ENCODE measurements at regions not wholly inside any gene's neighbourhood (a gene's known extent, or its start where the extent isn't known, plus 50 kb on each side); places are given as distances from the start of the nearest gene placed in this dataset.
"Not testable (repeated sequence)": the region's sequence is repeated elsewhere in the genome, so short reads cannot be mapped to it uniquely, and the experiment has no call there.

DNA sequence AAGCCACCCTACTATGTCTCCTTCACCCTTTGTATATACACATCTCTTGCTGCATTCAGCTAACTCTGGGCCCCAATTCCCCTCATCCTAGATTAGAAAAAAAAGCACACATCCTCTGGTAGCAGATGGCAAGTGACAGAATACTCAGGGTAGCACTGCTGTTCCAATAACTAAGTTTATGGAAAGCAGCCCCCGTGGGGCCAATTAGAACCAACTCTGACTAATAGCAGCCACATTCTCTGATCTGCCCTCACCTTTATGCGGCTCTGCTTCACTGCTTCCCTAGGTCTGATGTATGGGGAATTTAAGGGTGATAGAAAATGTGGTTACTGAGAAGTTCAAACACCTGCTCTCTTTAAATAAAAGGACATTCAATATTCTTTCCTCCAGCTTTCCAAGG, 74.9 kb upstream of the SETMAR start:
- DNase-seq, result no peak

DNA sequence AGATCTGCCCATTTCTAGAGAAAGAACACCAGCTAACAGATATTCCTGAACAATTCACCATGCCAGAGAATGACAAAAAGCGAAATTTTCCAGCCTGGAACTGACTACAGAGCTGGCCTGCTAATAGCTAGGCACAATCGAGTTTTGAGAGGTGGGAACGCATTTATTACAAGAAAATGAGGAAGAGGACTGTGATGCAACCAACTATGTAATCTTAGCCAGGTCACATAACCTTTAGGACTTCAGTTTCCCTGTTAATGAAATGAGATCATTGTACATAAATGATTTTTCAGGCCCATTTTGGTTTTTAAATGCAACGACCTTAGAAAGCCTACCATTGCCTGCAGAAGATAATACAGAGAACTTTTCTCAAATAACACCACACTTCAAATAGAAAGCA, 72.1 kb upstream of the SETMAR start:
- no peak for DNase-seq

DNA sequence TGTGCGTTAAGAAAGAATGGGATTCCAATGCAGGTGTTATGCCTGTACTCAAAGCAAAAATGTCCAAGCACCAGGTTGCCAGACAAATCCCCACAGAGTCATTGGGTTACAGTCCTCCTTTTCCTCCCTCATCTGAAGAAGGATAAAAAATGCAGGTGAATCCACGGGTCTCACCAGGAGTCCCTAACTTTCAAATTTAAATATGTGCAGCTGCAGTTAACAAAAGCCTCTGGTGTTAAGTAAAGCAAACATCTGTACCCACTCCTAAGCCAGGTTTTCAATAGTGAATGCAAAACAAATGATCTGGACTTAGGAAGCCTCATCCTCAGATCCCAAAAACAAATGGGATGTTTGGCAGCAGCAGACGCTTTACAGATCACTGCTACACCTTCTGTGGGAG, 70.4 kb upstream of the SETMAR start:
- no peak for DNase-seq

DNA sequence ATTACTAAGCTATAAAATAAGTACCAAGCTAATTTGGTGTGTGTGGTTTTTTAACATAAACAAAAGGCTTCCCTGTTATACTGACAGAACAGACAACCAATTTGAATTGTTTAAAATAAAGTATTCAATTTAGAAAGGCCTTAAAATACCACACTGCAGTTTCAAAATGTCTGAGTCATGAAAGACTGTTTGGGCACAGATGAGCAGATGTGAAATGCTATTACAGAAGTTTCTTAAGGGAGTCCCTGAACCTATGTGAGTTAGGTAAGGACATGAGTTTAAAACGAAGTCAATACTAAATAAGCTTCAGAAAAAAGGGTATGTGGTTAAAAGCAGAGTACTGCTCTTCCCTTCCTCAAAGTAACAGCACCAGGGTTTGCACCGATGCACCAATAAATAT, 69.7 kb upstream of the SETMAR start:
- no peak for DNase-seq

DNA sequence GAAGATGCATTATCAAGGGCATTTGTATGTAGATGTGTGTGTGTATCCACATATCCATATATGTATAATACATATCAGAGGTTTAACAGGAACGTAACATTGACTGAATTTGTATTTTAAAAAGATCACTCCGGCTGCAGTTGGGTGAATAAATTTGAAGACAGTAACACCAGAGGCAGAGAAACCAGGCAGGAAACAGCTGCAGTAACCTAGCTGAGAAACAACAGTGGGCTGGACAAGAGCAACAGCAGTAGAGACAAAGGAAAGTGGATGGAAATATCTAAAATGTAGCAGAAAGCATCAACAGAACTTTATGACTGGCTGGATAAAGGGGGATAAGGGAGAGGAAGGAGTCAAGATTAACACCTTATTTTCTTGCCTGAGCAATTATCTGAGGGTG, 68.3 kb upstream of the SETMAR start:
- no peak for DNase-seq

DNA sequence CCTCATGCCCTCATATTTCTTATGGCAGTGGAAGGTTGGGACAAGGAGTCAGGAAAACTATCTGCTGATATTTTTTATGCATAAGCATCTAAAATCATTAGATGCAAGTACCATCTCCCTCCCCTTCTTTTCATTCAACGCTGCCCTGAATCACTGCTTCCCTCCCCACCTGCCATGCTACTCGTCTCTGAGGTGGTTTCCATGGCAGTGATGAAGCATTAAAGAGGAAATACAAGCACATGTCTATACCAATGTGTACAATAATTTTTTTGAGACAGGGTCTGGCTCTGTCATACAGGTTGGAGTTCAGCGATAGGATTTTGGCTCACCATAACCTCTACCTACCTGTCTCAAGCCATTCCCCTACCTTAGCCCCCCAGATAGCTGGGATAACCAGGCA, 67.5 kb upstream of the SETMAR start:
- DNase-seq, result no peak

DNA sequence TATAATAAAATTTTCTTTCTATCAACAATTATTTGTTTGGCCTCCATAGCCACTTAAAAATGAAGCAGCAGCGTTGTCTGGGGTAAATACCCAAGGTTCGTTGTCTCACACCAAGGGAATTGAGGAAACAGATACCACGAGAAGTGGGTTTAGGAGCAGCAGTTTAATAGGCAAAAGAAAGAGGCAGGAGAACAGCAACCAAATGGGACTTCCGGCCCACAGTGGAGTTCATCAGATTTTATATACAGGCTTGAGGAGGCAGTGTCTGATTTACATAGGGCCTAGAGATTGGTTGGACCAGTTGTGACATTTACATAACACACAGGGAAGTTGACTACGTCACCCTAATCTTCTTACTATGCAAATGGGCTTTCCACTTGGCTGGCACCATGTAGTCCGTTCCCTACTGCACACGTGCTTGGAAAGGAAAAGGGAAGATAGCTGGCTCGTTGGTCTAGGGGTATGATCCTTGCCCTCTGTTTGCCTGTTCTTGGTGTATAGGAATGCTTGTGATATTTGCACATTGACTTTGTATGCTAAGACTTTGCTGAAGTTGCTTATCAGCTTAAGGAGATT, 61.5 kb upstream of the SETMAR start:
- DNase-seq, result no peak

DNA sequence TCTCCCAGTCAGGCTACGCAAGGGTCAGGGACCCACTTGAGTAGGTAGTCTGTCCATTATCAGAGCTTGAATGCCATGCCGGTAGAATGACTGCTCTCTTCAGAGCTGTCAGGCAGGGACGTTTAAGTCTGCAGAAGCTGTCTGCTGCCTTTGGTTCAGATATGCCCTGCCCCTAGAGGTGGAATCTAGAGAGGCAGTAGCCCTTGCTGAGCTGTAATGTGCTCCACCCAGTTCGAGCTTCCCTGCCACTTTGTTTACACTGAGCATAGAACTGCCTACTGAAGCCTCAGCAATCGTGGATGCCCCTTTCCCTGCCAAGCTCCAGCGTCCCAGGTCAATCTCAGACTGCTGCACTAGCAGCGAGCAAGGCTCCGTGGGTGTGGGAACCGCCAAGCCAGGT, 57.5 kb upstream of the SETMAR start:
- DNase-seq, result no peak

DNA sequence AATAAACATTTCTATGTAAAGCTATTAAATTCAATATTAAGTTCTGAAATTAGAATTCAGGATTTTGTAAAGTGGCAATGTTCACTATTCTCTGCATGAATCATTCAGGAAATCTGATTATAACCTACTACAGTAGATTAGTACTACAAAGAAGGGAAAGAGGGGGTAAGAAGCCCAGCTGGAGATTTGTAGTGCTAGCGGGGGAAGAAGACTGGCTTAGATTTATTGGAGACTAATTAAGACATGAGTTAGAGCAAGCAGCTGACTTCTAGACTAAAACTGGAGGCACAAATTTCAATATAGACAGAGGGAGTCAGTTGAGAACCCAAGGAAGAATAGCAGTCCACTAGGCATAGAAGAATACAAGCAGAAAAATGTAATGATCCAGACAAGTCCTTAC, 55.8 kb upstream of the SETMAR start:
- no peak for DNase-seq

DNA sequence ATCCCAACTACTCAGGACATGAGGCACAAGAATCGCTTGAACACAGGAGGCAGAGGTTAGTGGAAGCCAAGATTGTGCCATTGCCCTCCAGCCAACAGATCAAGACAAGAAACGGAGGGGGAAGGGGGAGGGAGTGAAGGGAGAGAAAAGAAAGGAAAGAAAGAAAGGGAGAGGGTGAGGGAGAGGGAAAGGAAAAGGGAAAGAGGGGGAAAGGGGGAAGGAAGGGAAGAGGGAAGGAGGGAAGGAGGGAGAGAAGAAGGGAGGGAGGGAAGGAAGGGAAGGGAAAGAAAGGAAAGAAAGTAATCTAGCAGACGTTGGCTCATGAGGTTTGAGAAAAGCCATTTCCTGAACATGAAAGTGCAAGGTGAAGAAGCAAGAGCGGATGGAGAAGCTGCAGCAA, 53.1 kb upstream of the SETMAR start:
- no peak for DNase-seq

DNA sequence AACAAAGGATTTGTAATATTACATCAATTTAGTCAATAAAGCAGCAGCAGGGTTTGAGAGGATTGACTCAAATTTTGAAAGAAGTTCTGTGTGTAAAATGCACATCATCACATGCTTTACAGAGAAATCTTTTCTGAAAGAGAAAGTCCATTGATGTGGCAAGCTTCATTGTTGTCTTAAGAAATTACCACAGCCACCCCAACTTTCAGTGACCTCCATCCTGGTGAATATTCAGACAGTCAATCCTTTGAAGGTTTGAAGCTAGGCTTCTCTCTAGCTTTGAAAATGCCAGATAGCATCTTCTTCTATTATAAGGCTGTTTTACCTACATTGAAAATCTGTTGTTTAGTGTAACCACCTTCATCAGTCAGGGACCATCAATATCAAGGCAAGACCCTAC, 51.8 kb upstream of the SETMAR start:
- no peak for DNase-seq

DNA sequence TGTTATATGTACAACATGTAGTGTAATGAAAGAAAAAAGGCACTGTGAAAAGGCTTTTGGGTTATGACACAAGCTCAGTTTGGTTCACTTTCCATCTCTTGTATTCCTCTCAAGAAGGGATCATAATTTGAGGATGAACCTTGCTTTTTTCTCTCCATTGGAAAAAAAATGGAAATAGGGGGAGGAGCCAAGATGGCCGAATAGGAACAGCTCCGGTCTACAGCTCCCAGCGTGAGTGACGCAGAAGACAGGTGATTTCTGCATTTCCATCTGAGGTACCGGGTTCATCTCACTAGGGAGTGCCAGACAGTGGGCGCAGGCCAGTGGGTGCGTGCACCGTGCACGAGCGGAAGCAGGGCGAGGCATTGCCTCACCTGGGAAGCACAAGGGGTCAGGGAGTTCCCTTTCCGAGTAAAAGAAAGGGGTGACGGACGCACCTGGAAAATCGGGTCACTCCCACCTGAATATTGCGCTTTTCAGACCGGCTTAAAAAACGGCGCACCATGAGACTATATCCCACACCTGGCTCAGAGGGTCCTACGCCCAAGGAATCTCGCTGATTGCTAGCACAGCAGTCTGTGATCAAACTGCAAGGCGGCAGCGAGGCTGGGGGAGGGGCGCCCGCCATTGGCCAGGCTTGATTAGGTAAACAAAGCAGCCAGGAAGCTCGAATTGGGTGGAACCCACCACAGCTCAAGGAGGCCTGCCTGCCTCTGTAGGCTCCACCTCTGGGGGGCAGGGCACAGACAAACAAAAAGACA, 49.9 kb upstream of the SETMAR start:
- not testable (repeated sequence) for DNase-seq
